GM12878 (cell line): ENCODE measurements at regions not wholly inside any gene's neighbourhood (a gene's known extent, or its start where the extent isn't known, plus 50 kb on each side); places are given as distances from the start of the nearest gene placed in this dataset.

Source experiments
- ATAC-seq: fragments of 200-7000 bp; cut with Tn5 transposase; 3 replicates; pipeline ENCODE4 v1.9.1; 2020; ENCODE audit warnings: mild to moderate bottlenecking, moderate library complexity
- BruUV-seq: library from RNA; stranded (reverse); fragments of 400-500 nt; replicated peaks from 2 replicates; lab custom pipeline; 2021; lab: Mats Ljungman, UMichigan
- CTCF ChIA-PET: fragments of 300-600 bp; sonication (Branson Sonifier 250); formaldehyde crosslinking; extraction: SDS; loops from one replicate; lab custom pipeline; 2021; ENCODE audit warnings: inconsistent platforms; lab: Yijun Ruan, JAX
- POLR2A ChIA-PET: fragments of 350-600 bp; formaldehyde crosslinking; extraction: SDS; loops from one replicate; lab custom pipeline; 2021; ENCODE audit warnings: inconsistent platforms; lab: Charles Lee
- RAD21 ChIA-PET: fragments of 300-600 bp; sonication (Branson Sonifier 250); formaldehyde crosslinking; loops from one replicate; lab custom pipeline; 2023; ENCODE audit warnings: antibody characterized with exemption; ENCODE audit not compliant: unreplicated experiment; lab: Charles Lee
- SMC1A ChIA-PET: fragments of 300-600 bp; sonication (Branson Sonifier 250); formaldehyde crosslinking; loops from one replicate; lab custom pipeline; 2023; ENCODE audit not compliant: unreplicated experiment, uncharacterized antibody; lab: Charles Lee
- DNase-seq: peaks from one replicate; pipeline ENCODE4 v3.0.0-alpha.2; 2011; ENCODE audit warnings: low read depth, low spot score
- FAIRE-seq: peaks from 3 replicates; lab custom pipeline; 2011; peaks lifted over from hg19 to GRCh38; lab: Jason Lieb, UNC
- H2AFZ ChIP-seq: 2 replicates; pipeline ENCODE4 v1.6.0; 2011; ENCODE audit warnings: low read depth, low read length, control low read depth; ENCODE audit not compliant: control insufficient read depth
- H3K27ac ChIP-seq: 2 replicates; pipeline ENCODE4 v1.5.1; 2011; ENCODE audit warnings: control low read depth; ENCODE audit not compliant: control insufficient read depth, insufficient read depth
- H3K27me3 ChIP-seq, 2 experiments: replicated peaks in 1 of 2; 2 replicates each; pipeline versions ENCODE4 v1.6.0 to v1.6.1; 2011; ENCODE audit warnings: low read length in 1 of 2; ENCODE audit not compliant: control insufficient read depth in 2 of 2, insufficient read depth in 2 of 2
- H3K36me3 ChIP-seq, 2 experiments: 2 replicates each; pipeline ENCODE4 v1.5.1; 2011; ENCODE audit warnings: low read length in 1 of 2; ENCODE audit not compliant: control insufficient read depth in 2 of 2, insufficient read depth in 2 of 2
- H3K4me1 ChIP-seq: 2 replicates; pipeline ENCODE4 v1.6.1; 2011; ENCODE audit warnings: mild to moderate bottlenecking, low read length, moderate library complexity, mixed read lengths; ENCODE audit not compliant: control insufficient read depth, insufficient read depth
- H3K4me2 ChIP-seq: 2 replicates; pipeline ENCODE4 v1.6.0; 2011; ENCODE audit warnings: control low read depth; ENCODE audit not compliant: control insufficient read depth, insufficient read depth
- H3K4me3 ChIP-seq: fragments of 200-600 bp; sonication (generic); 2 replicates; pipeline ENCODE4 v1.5.1; 2016
- H3K79me2 ChIP-seq: 2 replicates; pipeline ENCODE4 v1.6.0; 2011; ENCODE audit warnings: low read length; ENCODE audit not compliant: control insufficient read depth, insufficient read depth
- H3K9ac ChIP-seq: 2 replicates; pipeline ENCODE4 v1.8.0; 2011; ENCODE audit warnings: low read length, control low read depth, mixed read lengths; ENCODE audit not compliant: control insufficient read depth, insufficient read depth
- H3K9me3 ChIP-seq: replicated peaks from 3 replicates; pipeline ENCODE4 v1.5.1; 2011; ENCODE audit warnings: mild to moderate bottlenecking, low read length; ENCODE audit not compliant: control insufficient read depth, insufficient read depth
- H4K20me1 ChIP-seq: 2 replicates; pipeline ENCODE4 v1.6.0; 2011; ENCODE audit not compliant: control insufficient read depth, insufficient read depth
- ATF7 ChIP-seq: fragments of 450-650 bp; IDR thresholded peaks from 2 replicates; pipeline ENCODE4 v1.6.1; 2016; ENCODE audit warnings: low read depth, mild to moderate bottlenecking
- BCL11A ChIP-seq: IDR thresholded peaks from 2 replicates; pipeline ENCODE4 v1.6.1; 2011; ENCODE audit warnings: low read depth, low read length
- CHD1 ChIP-seq: IDR thresholded peaks from 2 replicates; pipeline ENCODE4 v1.6.1; 2012; ENCODE audit warnings: low read depth, low read length, improper control_type of control experiment
- CTCF ChIP-seq, 3 experiments: IDR thresholded peaks in 2 of 3; conservative IDR thresholded peaks in 1 of 3; 2 replicates each; pipeline ENCODE4 v1.5.1; 2011; ENCODE audit warnings: low read depth in 3 of 3, low read length in 3 of 3, mild to moderate bottlenecking in 3 of 3, control low read depth in 2 of 3, moderate library complexity in 2 of 3, inconsistent platforms in 1 of 3, mixed read lengths in 1 of 3; ENCODE audit not compliant: control insufficient read depth in 2 of 3, insufficient read depth in 1 of 3; ENCODE audit errors: extremely low read depth in 1 of 3
- DPF2 ChIP-seq: fragments of 450-650 bp; IDR thresholded peaks from 2 replicates; pipeline ENCODE4 v1.6.1; 2017; ENCODE audit warnings: mild to moderate bottlenecking
- EZH2 ChIP-seq: IDR thresholded peaks from 2 replicates; pipeline ENCODE4 v1.6.1; 2012; ENCODE audit warnings: low read depth, mild to moderate bottlenecking, control low read depth, inconsistent platforms, low read length, borderline replicate concordance; ENCODE audit not compliant: control insufficient read depth
- FOXK2 ChIP-seq: fragments of 450-650 bp; IDR thresholded peaks from 2 replicates; pipeline ENCODE4 v1.6.1; 2017; ENCODE audit warnings: mild to moderate bottlenecking, moderate library complexity
- IKZF1 ChIP-seq: fragments of 450-650 bp; conservative IDR thresholded peaks from 2 replicates; pipeline ENCODE4 v1.6.1; 2017; ENCODE audit warnings: antibody characterized with exemption, mild to moderate bottlenecking
- IKZF2 ChIP-seq, 2 experiments: fragments of 450-650 bp; IDR thresholded peaks; 2 replicates each; pipeline ENCODE4 v1.6.1; 2017; ENCODE audit warnings: mild to moderate bottlenecking in 2 of 2, moderate library complexity in 2 of 2
- MEF2B ChIP-seq: fragments of 450-650 bp; IDR thresholded peaks from 2 replicates; pipeline ENCODE4 v1.6.1; 2018; ENCODE audit warnings: mild to moderate bottlenecking, moderate library complexity; ENCODE audit not compliant: partially characterized antibody, poor library complexity, severe bottlenecking
- MLLT1 ChIP-seq: fragments of 450-650 bp; IDR thresholded peaks from 2 replicates; pipeline ENCODE4 v1.6.1; 2016; ENCODE audit warnings: mild to moderate bottlenecking
- MTA2 ChIP-seq: fragments of 450-650 bp; IDR thresholded peaks from 2 replicates; pipeline ENCODE4 v1.6.1; 2016; ENCODE audit warnings: low read depth, mild to moderate bottlenecking, moderate library complexity
- MXI1 ChIP-seq: fragments of 150-350 bp; IDR thresholded peaks from 2 replicates; pipeline ENCODE4 v1.6.1; 2011; ENCODE audit warnings: low read depth, mild to moderate bottlenecking, inconsistent platforms, low read length, improper control_type of control experiment
- NR2C1 ChIP-seq: fragments of 450-650 bp; IDR thresholded peaks from 2 replicates; pipeline ENCODE4 v1.6.1; 2017; ENCODE audit warnings: antibody characterized with exemption, mild to moderate bottlenecking, moderate library complexity
- NR2C2 ChIP-seq: IDR thresholded peaks from 2 replicates; pipeline ENCODE4 v1.6.1; 2011; ENCODE audit warnings: borderline replicate concordance, low read depth; ENCODE audit not compliant: control insufficient read depth, insufficient read length
- NR2F1 ChIP-seq: fragments of 450-650 bp; conservative IDR thresholded peaks from 2 replicates; pipeline ENCODE4 v1.6.1; 2017; ENCODE audit warnings: mild to moderate bottlenecking
- RUNX3 ChIP-seq: IDR thresholded peaks from 2 replicates; pipeline ENCODE4 v1.6.1; 2012; ENCODE audit warnings: low read length, inconsistent platforms
- TARDBP ChIP-seq: IDR thresholded peaks from 2 replicates; pipeline ENCODE4 v1.6.1; 2016; ENCODE audit warnings: borderline replicate concordance
- TCF12 ChIP-seq: IDR thresholded peaks from 2 replicates; pipeline ENCODE4 v1.6.1; 2011; ENCODE audit warnings: low read depth, mild to moderate bottlenecking, low read length
- WGBS: methylation state at CpG from one replicate; pipeline ENCODE4 v1.1.6; 2016; ENCODE audit warnings: low lambda C conversion rate; ENCODE audit not compliant: insufficient replicate concordance, insufficient coverage; ENCODE audit errors: missing lambda C conversion rate; 5-methylcytosine and 5-hydroxymethylcytosine counted together
- in situ Hi-C: fragments of 300-500 bp; cut with MboI; formaldehyde crosslinking; loops from 9 replicates; pipeline ENCODE4 v1.14.3; 2018; ENCODE audit warnings: mixed read lengths
- intact Hi-C: fragments of 100-400 bp; cut with micrococcal nuclease; formaldehyde crosslinking; loops from one replicate; pipeline ENCODE4 v1.14.2; 2022; ENCODE audit not compliant: unreplicated experiment
- TF ChIP-seq, protein P1 (sequence below): IDR thresholded peaks from 2 replicates; pipeline ENCODE4 v1.6.1; 2012; ENCODE audit warnings: low read depth, low read length, improper control_type of control experiment

- TF ChIP-seq NR2C1 (no peak), CHD1 (no peak), TCF12 (no peak), EZH2 (no peak), TARDBP (no peak), NR2C2 (no peak), ATF7 (no peak), MTA2 (peak; percentile 53)
- TF ChIP-seq, protein P1, sequence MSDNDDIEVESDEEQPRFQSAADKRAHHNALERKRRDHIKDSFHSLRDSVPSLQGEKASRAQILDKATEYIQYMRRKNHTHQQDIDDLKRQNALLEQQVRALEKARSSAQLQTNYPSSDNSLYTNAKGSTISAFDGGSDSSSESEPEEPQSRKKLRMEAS, result no peak
Observed at GRCh38 chr1:21384620-21385019, 55.3 kb upstream of the NBPF3 start (continued).

DNA sequence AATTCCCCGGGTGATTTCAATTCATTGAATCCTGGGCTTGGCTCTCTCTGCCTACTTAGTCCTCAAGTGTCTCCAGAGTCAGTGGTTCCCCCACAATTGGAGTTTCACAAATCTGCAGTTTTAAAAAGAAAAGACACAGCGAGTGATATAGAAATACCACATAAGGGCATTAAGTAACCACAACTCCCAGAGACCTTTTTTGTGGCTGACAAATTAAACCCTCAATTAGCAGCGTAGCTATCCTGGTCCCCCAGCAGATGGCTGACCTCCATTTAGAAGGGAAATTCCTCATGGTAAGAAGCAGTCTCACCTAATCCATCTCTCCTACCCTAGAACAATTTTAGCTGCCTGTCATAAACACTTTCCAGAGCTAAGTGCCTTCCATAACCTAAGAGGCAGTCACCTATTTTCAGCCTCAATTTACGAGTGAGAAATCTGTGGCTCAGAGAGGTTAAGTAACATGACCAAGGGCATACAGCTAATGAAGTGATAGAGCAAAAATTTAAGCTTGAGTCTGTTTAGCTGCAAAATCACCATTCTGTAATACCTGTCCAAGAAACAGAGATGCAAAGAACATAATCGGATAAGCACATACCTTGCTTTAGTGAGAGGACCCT is 56.0 kb upstream of the NBPF3 start:
- Histone ChIP-seq H3K4me1 (peaks cover 13% of the 10 kb centered on the region), H3K4me3 (no peak overlapping the region), H3K36me3 (no peaks in the 10 kb centered on the region), H3K9me3 (peaks cover 3% of the 10 kb centered on the region; the same call in 2 of the 3 replicates), H3K27me3 (no peaks in the 10 kb centered on the region; a peak in 1 of 4 replicates), H3K9ac (no peak overlapping the region), H3K4me2 (no peak overlapping the region), H2AFZ (no peak overlapping the region), H4K20me1 (no peaks in the 10 kb centered on the region), H3K79me2 (no peaks in the 10 kb centered on the region), H3K27ac (no peak overlapping the region)
- DNase-seq, result peak; percentile 73
- FAIRE-seq, result peak; percentile 13
- ATAC-seq, result peak; percentile 78
- CTCF ChIA-PET, result interaction anchor here (0.6 to 1.6 kb wide), 3 partner anchors 14 to 20 kb away, joined by 3 to 4 read pairs (median 3); no protein-coding TSS in a partner anchor
- RAD21 ChIA-PET, result interaction anchor here (0.5 to 1.6 kb wide), 3 partner anchors 16 to 685 kb away, joined by 3 read pairs; no protein-coding TSS in a partner anchor
- intact Hi-C loops, result no loop called here
- no TSS peak for BruUV-seq
- WGBS, result 9% methylated on average over 5 of the region's 5 CpGs
- in situ Hi-C loops, result no loop called here
- SMC1A ChIA-PET, result interaction anchor here (0.6 to 1.6 kb wide), 9 partner anchors 10 to 129 kb away, joined by 3 to 8 read pairs (median 4); no protein-coding TSS in a partner anchor
- POLR2A ChIA-PET, result interaction anchor here (0.5 to 1.0 kb wide), 2 partner anchors 22 to 48 kb away, joined by 3 to 5 read pairs; no protein-coding TSS in a partner anchor
- TF ChIP-seq MEF2B, result peak; percentile 62
- peak; percentile 55 for TF ChIP-seq IKZF1
- no peak for TF ChIP-seq FOXK2
- TF ChIP-seq IKZF2 (IDR thresholded peaks at IDR 0.05), result peak; percentile 63 to 70
- 0 out of 2 replicates have a peak, but pooled peaks have one; percentile 27 for TF ChIP-seq MXI1
- peak; percentile 82; the same call in 1 of the 2 replicates for TF ChIP-seq BCL11A
- 0 out of 2 replicates have a peak, but pooled peaks have one; percentile 39 for TF ChIP-seq DPF2
- peak; percentile 88 for TF ChIP-seq MLLT1
- peak; percentile 88 for TF ChIP-seq NR2F1
- peak; percentile 98 for TF ChIP-seq MTA2
- TF ChIP-seq CTCF (IDR thresholded peaks at IDR 0.05 in 2 of 3, conservative IDR thresholded peaks at IDR 0.05 in 1 of 3; ENCODE audit: control insufficient read depth in 2 of 3, extremely low read depth in 1 of 3, insufficient read depth in 1 of 3, low read depth in 3 of 3, low read length in 3 of 3), result peak in 2 of 3 experiments; percentile 4 to 18; a peak in 2 of 6 replicates
- peak; percentile 84 for TF ChIP-seq RUNX3
